K562 (cell line): ENCODE measurements at regions not wholly inside any gene's neighbourhood (a gene's known extent, or its start where the extent isn't known, plus 50 kb on each side); places are given as distances from the start of the nearest gene placed in this dataset.

ENCODE experiments used
- ATAC-seq: fragments of 200-7000 bp; cut with Tn5 transposase; 3 replicates; pipeline ENCODE4 v1.9.1; 2020; ENCODE audit warnings: moderate library complexity
- BruUV-seq: library from RNA; stranded (reverse); fragments of 400-500 nt; replicated peaks from 2 replicates; lab custom pipeline; 2021; lab: Mats Ljungman, UMichigan
- CTCF ChIA-PET: fragments of 300-600 bp; formaldehyde crosslinking; extraction: SDS; loops from one replicate; lab custom pipeline; 2021; ENCODE audit warnings: low intra/inter-chr PET ratio; lab: Yijun Ruan, JAX
- POLR2A ChIA-PET: fragments of 300-600, 350-650 bp; sonication (Branson Sonifier 250); formaldehyde crosslinking; extraction: SDS; loops from one replicate; lab custom pipeline; 2021; ENCODE audit warnings: antibody characterized with exemption, inconsistent platforms; lab: Yijun Ruan, JAX
- DNase-seq, 4 experiments: peaks; one replicate each; pipeline versions ENCODE4 v3.0.0 to v3.0.0-alpha.2; 2011 to 2018; ENCODE audit warnings: low spot score in 3 of 4, mixed read lengths in 3 of 4; ENCODE audit errors: extremely low read depth in 1 of 4
- FAIRE-seq: peaks from 2 replicates; lab custom pipeline; 2011; peaks lifted over from hg19 to GRCh38; lab: Jason Lieb, UNC
- H2AFZ ChIP-seq: 2 replicates; pipeline ENCODE4 v1.6.0; 2011; ENCODE audit warnings: low read depth, low read length, control low read depth, inconsistent platforms
- H3K27ac ChIP-seq: fragments of 200-600 bp; 3 replicates; pipeline ENCODE4 v1.8.0; 2011; ENCODE audit warnings: low read depth, mild to moderate bottlenecking, control low read depth, inconsistent platforms, low read length, moderate library complexity, mixed read lengths; ENCODE audit errors: extremely low read depth
- H3K27me3 ChIP-seq, 2 experiments: fragments of 300-600 bp in 1 of 2; 2 replicates in 1 of 2; 3 replicates in 1 of 2; pipeline versions ENCODE4 v1.6.0 to v1.8.0; 2011; ENCODE audit warnings: inconsistent platforms in 2 of 2, low read length in 2 of 2, mild to moderate bottlenecking in 1 of 2, mixed read lengths in 1 of 2, moderate library complexity in 1 of 2; ENCODE audit not compliant: control insufficient read depth in 2 of 2, insufficient read depth in 2 of 2
- H3K36me3 ChIP-seq: fragments of 300-600 bp; 3 replicates; pipeline ENCODE4 v1.8.0; 2011; ENCODE audit warnings: mild to moderate bottlenecking, low read length, inconsistent platforms; ENCODE audit not compliant: control insufficient read depth, insufficient read depth
- H3K4me1 ChIP-seq, 2 experiments: fragments of 200-600 bp in 1 of 2; replicated peaks in 1 of 2; 2 replicates in 1 of 2; 3 replicates in 1 of 2; pipeline versions ENCODE4 v1.5.1 to v1.8.0; 2011; ENCODE audit warnings: inconsistent platforms in 2 of 2, low read length in 2 of 2, mild to moderate bottlenecking in 1 of 2, mixed read lengths in 1 of 2, moderate library complexity in 1 of 2; ENCODE audit not compliant: control insufficient read depth in 2 of 2, insufficient read depth in 2 of 2
- H3K4me2 ChIP-seq: 2 replicates; pipeline ENCODE4 v1.6.1; 2011; ENCODE audit warnings: low read length, control low read depth, inconsistent platforms, mixed read lengths; ENCODE audit not compliant: insufficient read depth
- H3K4me3 ChIP-seq: fragments of 200-600 bp; sonication (generic), shearing (Covaris generic); 2 replicates; pipeline ENCODE4 v1.5.1; 2016; ENCODE audit warnings: control low read depth, inconsistent platforms
- H3K79me2 ChIP-seq: fragments of 200-600 bp; 3 replicates; pipeline ENCODE4 v1.8.0; 2011; ENCODE audit warnings: low read length, inconsistent platforms; ENCODE audit not compliant: control insufficient read depth, insufficient read depth
- H3K9ac ChIP-seq, 2 experiments: 2 replicates each; pipeline versions ENCODE4 v1.6.0 to v1.6.1; 2011; ENCODE audit warnings: low read depth in 2 of 2, low read length in 2 of 2, control low read depth in 1 of 2, inconsistent platforms in 1 of 2, mild to moderate bottlenecking in 1 of 2, mixed read lengths in 1 of 2; ENCODE audit not compliant: insufficient read depth in 1 of 2
- H3K9me1 ChIP-seq: one replicate; pipeline ENCODE4 v1.6.0; 2011; ENCODE audit warnings: inconsistent platforms, mild to moderate bottlenecking, low read length, moderate library complexity; ENCODE audit not compliant: control insufficient read depth, insufficient read depth
- H3K9me3 ChIP-seq: replicated peaks from 2 replicates; pipeline ENCODE4 v1.5.1; 2011; ENCODE audit warnings: low read depth, low read length, inconsistent platforms; ENCODE audit not compliant: control insufficient read depth, insufficient read depth
- H4K20me1 ChIP-seq: replicated peaks from 2 replicates; pipeline ENCODE4 v1.6.1; 2011; ENCODE audit warnings: low read length, inconsistent platforms, mixed read lengths; ENCODE audit not compliant: control insufficient read depth, insufficient read depth
- CHD4 ChIP-seq: fragments of 200-600 bp; sonication (generic); IDR thresholded peaks from 3 replicates; pipeline ENCODE4 v1.6.1; 2012; ENCODE audit warnings: low read depth, mild to moderate bottlenecking, mixed read lengths, low read length, inconsistent platforms; ENCODE audit not compliant: insufficient read depth, insufficient replicate concordance, poor library complexity, severe bottlenecking
- KDM5B ChIP-seq: fragments of 200-600 bp; sonication (generic); IDR thresholded peaks from 2 replicates; pipeline ENCODE4 v1.6.1; 2012; ENCODE audit warnings: low read depth, mild to moderate bottlenecking, moderate library complexity, low read length, control low read depth, inconsistent platforms; ENCODE audit not compliant: insufficient replicate concordance
- KHSRP ChIP-seq: fragments of 450-650 bp; IDR thresholded peaks from 2 replicates; pipeline ENCODE4 v1.6.1; 2017
- RAD21 ChIP-seq, 2 experiments: fragments of 250-450 bp in 1 of 2; fragments of 450-650 bp in 1 of 2; sonication (Bioruptor Pico) in 1 of 2; formaldehyde crosslinking in 1 of 2; IDR thresholded peaks in 1 of 2; conservative IDR thresholded peaks in 1 of 2; 2 replicates each; pipeline versions ENCODE4 v1.4.0 to v1.8.0; 2020 to 2022; ENCODE audit warnings: mild to moderate bottlenecking in 2 of 2, moderate library complexity in 1 of 2
- ZKSCAN1 ChIP-seq: fragments of 150-350 bp; IDR thresholded peaks from 2 replicates; pipeline ENCODE4 v1.6.1; 2016; ENCODE audit warnings: low read depth, low read length
- WGBS: fragments of 100-300 bp; shearing (Covaris generic); methylation state at CpG from one replicate; pipeline ENCODE4 v1.1.6; 2016; ENCODE audit warnings: low coverage, mixed read lengths; ENCODE audit not compliant: insufficient coverage; ENCODE audit errors: missing lambda C conversion rate; 5-methylcytosine and 5-hydroxymethylcytosine counted together
- in situ Hi-C: fragments of 300-500 bp; cut with MboI; formaldehyde crosslinking; loops from 4 replicates; pipeline ENCODE4 v1.15.0; 2018; ENCODE audit warnings: inconsistent platforms, mixed read lengths
- intact Hi-C: fragments of 100-400 bp; cut with micrococcal nuclease; formaldehyde crosslinking; loops from 2 replicates; pipeline ENCODE4 v1.14.2; 2022
- TF ChIP-seq, protein P1 (sequence below): sonication (generic); formaldehyde crosslinking; IDR thresholded peaks from 2 replicates; pipeline ENCODE4 v1.8.0; 2023; ENCODE audit warnings: missing genetic modification reagents, mild to moderate bottlenecking, borderline replicate concordance
- TF ChIP-seq, protein P2 (sequence below): fragments of 200-800 bp; sonication (Bioruptor generic); IDR thresholded peaks from 2 replicates; pipeline ENCODE4 v1.6.1; 2017; ENCODE audit warnings: missing genetic modification characterization, missing compliant biosample characterization
- TF ChIP-seq, protein P3 (sequence below): fragments of 250-450 bp; sonication (Bioruptor Pico); IDR thresholded peaks from 2 replicates; pipeline ENCODE4 v1.8.0; 2021; ENCODE audit warnings: moderate library complexity, mild to moderate bottlenecking, inconsistent platforms
- TF ChIP-seq, protein P4 (sequence below): fragments of 450-650 bp; IDR thresholded peaks from 2 replicates; pipeline ENCODE4 v1.6.1; 2014; ENCODE audit warnings: low read depth, mild to moderate bottlenecking, moderate library complexity, borderline replicate concordance

DNA sequence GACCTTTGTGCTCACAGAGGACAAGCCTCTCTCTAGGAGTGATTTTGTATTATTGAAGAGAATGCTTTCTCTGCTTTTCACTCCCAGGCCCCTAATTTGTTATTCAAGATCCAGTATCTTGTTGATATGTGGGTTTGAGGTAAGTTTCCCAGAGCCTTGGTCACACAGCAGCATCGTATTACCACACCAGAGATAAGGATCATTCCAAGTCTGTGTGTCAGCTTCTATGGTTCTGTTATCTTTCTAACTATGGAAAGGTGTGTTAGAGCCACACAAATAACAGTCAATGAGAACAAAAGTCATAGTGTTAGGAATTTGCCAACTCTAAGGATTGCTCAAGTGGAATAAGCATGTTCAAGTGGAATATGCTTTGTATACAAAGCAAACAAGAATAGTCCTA is 1208.3 kb downstream of the GATA3 start:
- CTCF ChIA-PET = no interaction called here

More for the DNA sequence above, 1208.3 kb downstream of the GATA3 start:
- no peaks in the 10 kb centered on the region for H3K79me2 ChIP-seq
- H3K36me3 ChIP-seq = no peaks in the 10 kb centered on the region
- H3K27ac ChIP-seq = no peak overlapping the region
- H3K4me2 ChIP-seq = no peak overlapping the region
- intact Hi-C loops = no loop called here
- no peak for FAIRE-seq
- H2AFZ ChIP-seq = no peak overlapping the region
- in situ Hi-C loops = no loop called here
- WGBS = 0% methylated on average over 1 of the region's 1 CpG
- no peaks in the 10 kb centered on the region for H3K4me1 ChIP-seq
- H3K27me3 ChIP-seq = no peaks in the 10 kb centered on the region
- H3K9me1 ChIP-seq = no peaks in the 10 kb centered on the region
- H4K20me1 ChIP-seq = no peaks in the 10 kb centered on the region
- BruUV-seq = no TSS peak
- H3K4me3 ChIP-seq = no peak overlapping the region
- no peak for ATAC-seq
- no peaks in the 10 kb centered on the region for H3K9me3 ChIP-seq
- POLR2A ChIA-PET = no interaction called here
- no peak for DNase-seq
- no peak overlapping the region for H3K9ac ChIP-seq
- TF ChIP-seq, protein P1, sequence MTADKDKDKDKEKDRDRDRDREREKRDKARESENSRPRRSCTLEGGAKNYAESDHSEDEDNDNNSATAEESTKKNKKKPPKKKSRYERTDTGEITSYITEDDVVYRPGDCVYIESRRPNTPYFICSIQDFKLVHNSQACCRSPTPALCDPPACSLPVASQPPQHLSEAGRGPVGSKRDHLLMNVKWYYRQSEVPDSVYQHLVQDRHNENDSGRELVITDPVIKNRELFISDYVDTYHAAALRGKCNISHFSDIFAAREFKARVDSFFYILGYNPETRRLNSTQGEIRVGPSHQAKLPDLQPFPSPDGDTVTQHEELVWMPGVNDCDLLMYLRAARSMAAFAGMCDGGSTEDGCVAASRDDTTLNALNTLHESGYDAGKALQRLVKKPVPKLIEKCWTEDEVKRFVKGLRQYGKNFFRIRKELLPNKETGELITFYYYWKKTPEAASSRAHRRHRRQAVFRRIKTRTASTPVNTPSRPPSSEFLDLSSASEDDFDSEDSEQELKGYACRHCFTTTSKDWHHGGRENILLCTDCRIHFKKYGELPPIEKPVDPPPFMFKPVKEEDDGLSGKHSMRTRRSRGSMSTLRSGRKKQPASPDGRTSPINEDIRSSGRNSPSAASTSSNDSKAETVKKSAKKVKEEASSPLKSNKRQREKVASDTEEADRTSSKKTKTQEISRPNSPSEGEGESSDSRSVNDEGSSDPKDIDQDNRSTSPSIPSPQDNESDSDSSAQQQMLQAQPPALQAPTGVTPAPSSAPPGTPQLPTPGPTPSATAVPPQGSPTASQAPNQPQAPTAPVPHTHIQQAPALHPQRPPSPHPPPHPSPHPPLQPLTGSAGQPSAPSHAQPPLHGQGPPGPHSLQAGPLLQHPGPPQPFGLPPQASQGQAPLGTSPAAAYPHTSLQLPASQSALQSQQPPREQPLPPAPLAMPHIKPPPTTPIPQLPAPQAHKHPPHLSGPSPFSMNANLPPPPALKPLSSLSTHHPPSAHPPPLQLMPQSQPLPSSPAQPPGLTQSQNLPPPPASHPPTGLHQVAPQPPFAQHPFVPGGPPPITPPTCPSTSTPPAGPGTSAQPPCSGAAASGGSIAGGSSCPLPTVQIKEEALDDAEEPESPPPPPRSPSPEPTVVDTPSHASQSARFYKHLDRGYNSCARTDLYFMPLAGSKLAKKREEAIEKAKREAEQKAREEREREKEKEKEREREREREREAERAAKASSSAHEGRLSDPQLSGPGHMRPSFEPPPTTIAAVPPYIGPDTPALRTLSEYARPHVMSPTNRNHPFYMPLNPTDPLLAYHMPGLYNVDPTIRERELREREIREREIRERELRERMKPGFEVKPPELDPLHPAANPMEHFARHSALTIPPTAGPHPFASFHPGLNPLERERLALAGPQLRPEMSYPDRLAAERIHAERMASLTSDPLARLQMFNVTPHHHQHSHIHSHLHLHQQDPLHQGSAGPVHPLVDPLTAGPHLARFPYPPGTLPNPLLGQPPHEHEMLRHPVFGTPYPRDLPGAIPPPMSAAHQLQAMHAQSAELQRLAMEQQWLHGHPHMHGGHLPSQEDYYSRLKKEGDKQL = no peak
- TF ChIP-seq KDM5B = no peak
- no peak for TF ChIP-seq RAD21 (CRISPR knock-in tag; conservative IDR thresholded peaks at IDR 0.05 in 1 of 2, IDR thresholded peaks at IDR 0.05 in 1 of 2)
- no peak for TF ChIP-seq CHD4
- TF ChIP-seq, protein P2, sequence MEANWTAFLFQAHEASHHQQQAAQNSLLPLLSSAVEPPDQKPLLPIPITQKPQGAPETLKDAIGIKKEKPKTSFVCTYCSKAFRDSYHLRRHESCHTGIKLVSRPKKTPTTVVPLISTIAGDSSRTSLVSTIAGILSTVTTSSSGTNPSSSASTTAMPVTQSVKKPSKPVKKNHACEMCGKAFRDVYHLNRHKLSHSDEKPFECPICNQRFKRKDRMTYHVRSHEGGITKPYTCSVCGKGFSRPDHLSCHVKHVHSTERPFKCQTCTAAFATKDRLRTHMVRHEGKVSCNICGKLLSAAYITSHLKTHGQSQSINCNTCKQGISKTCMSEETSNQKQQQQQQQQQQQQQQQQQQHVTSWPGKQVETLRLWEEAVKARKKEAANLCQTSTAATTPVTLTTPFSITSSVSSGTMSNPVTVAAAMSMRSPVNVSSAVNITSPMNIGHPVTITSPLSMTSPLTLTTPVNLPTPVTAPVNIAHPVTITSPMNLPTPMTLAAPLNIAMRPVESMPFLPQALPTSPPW = no peak
- TF ChIP-seq, protein P3, sequence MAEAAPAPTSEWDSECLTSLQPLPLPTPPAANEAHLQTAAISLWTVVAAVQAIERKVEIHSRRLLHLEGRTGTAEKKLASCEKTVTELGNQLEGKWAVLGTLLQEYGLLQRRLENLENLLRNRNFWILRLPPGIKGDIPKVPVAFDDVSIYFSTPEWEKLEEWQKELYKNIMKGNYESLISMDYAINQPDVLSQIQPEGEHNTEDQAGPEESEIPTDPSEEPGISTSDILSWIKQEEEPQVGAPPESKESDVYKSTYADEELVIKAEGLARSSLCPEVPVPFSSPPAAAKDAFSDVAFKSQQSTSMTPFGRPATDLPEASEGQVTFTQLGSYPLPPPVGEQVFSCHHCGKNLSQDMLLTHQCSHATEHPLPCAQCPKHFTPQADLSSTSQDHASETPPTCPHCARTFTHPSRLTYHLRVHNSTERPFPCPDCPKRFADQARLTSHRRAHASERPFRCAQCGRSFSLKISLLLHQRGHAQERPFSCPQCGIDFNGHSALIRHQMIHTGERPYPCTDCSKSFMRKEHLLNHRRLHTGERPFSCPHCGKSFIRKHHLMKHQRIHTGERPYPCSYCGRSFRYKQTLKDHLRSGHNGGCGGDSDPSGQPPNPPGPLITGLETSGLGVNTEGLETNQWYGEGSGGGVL = no peak
- no peak for TF ChIP-seq ZKSCAN1
- TF ChIP-seq KHSRP = no peak
- TF ChIP-seq, protein P4, sequence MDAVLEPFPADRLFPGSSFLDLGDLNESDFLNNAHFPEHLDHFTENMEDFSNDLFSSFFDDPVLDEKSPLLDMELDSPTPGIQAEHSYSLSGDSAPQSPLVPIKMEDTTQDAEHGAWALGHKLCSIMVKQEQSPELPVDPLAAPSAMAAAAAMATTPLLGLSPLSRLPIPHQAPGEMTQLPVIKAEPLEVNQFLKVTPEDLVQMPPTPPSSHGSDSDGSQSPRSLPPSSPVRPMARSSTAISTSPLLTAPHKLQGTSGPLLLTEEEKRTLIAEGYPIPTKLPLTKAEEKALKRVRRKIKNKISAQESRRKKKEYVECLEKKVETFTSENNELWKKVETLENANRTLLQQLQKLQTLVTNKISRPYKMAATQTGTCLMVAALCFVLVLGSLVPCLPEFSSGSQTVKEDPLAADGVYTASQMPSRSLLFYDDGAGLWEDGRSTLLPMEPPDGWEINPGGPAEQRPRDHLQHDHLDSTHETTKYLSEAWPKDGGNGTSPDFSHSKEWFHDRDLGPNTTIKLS = no peak
